ENCODE measurements at regions not wholly inside any gene's neighbourhood (a gene's known extent, or its start where the extent isn't known, plus 50 kb on each side); places are given as distances from the start of the nearest gene placed in this dataset.

DNA sequence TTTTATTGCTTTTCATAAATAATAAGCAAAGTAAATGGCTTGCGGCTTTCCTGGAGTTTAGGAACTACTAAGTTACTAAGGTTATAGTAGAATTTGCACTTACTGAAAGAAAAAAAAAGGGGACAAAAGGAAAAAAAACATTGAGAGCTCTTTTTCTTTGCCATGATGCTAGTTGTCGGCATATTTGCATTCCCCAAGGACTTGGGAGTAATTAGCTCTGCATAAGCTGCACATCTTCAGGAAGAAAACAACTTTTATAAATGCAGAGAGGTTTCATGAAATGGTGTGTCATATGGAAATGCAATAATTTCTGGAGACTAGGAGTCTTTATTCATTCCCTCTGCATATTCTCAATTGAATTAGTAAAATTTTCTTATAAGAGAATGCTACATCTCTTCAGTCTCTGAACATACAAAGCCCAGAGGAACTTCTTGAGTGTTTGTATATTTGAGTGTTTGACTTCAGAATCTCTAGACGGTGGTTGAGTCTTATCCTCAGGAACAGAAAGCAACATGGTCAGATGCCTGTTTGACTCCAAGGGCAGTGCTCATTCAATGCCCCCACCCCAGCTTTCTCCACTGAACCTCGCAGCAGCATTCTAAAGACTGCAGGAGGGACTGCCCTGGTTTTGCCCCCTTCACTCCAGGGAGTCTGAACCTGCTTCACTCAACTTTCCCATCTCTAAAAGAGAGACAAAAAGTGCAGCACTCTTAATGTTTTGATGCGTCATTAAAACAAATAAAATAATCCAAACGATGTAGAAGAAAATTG lies 158.9 kb upstream of the EEA1 start:
- Histone ChIP-seq H3K4me2 (ENCODE audit: low read length) (no peak overlapping the region), H2AFZ (ENCODE audit: low read length) (no peak overlapping the region), H3K9me2 (ENCODE audit: insufficient read depth, low read length) (no peaks in the 10 kb centered on the region), H3K4me3 (ENCODE audit: low read depth, low read length, poor library complexity, severe bottlenecking) (no peak overlapping the region), H3K9me3 (ENCODE audit: low read length) (no peaks in the 10 kb centered on the region), H3K36me3 (ENCODE audit: insufficient read depth, low read length) (no peaks in the 10 kb centered on the region), H4K20me1 (ENCODE audit: insufficient read depth, low read length) (no peaks in the 10 kb centered on the region), H3K79me2 (ENCODE audit: insufficient read depth, low read depth, low read length) (no peaks in the 10 kb centered on the region), H3K4me1 (ENCODE audit: insufficient read depth, low read length, poor library complexity, severe bottlenecking) (no peaks in the 10 kb centered on the region), H3K27ac (ENCODE audit: low read depth, low read length, poor library complexity, severe bottlenecking) (no peak overlapping the region)
- no TSS peak for BruUV-seq (replicated peaks)
- TF ChIP-seq EZH2phosphoT487 (IDR thresholded peaks at IDR 0.05; ENCODE audit: borderline replicate concordance, low read depth, low read length), result no peak
- TF ChIP-seq, protein P1, sequence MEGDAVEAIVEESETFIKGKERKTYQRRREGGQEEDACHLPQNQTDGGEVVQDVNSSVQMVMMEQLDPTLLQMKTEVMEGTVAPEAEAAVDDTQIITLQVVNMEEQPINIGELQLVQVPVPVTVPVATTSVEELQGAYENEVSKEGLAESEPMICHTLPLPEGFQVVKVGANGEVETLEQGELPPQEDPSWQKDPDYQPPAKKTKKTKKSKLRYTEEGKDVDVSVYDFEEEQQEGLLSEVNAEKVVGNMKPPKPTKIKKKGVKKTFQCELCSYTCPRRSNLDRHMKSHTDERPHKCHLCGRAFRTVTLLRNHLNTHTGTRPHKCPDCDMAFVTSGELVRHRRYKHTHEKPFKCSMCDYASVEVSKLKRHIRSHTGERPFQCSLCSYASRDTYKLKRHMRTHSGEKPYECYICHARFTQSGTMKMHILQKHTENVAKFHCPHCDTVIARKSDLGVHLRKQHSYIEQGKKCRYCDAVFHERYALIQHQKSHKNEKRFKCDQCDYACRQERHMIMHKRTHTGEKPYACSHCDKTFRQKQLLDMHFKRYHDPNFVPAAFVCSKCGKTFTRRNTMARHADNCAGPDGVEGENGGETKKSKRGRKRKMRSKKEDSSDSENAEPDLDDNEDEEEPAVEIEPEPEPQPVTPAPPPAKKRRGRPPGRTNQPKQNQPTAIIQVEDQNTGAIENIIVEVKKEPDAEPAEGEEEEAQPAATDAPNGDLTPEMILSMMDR (conservative IDR thresholded peaks at IDR 0.05; ENCODE audit: low read length), result no peak
- ChIA-PET CTCF (ENCODE audit: unreplicated experiment) (no interaction called here), POLR2A (interaction anchor here (0.6 kb wide), 2 partner anchors 175 to 294 kb away, joined by 3 to 5 read pairs; no protein-coding TSS in a partner anchor)
- intact Hi-C loops (cut with micrococcal nuclease; ENCODE audit: unreplicated experiment), result no loop called here
- no peak for DNase-seq (ENCODE audit: low spot score)

GRCh38 chr12:93089805-93090569 lies 160.9 kb upstream of the EEA1 start:
- no peak overlapping the region for H3K4me2 ChIP-seq (ENCODE audit: low read length)
- H3K36me3 ChIP-seq (ENCODE audit: insufficient read depth, low read length), result no peaks in the 10 kb centered on the region
- ChIA-PET CTCF (ENCODE audit: unreplicated experiment) (no interaction called here), POLR2A (interaction anchor here (0.6 kb wide), 1 partner anchor 278 kb away, joined by 3 read pairs; no protein-coding TSS in a partner anchor)
- no TSS peak for BruUV-seq (replicated peaks)
- no peaks in the 10 kb centered on the region for H3K9me3 ChIP-seq (ENCODE audit: low read length)
- H4K20me1 ChIP-seq (ENCODE audit: insufficient read depth, low read length), result no peaks in the 10 kb centered on the region
- DNase-seq (ENCODE audit: low spot score), result no peak
- no peaks in the 10 kb centered on the region for H3K79me2 ChIP-seq (ENCODE audit: insufficient read depth, low read depth, low read length)
- no peaks in the 10 kb centered on the region for H3K9me2 ChIP-seq (ENCODE audit: insufficient read depth, low read length)
- no peak overlapping the region for H3K27ac ChIP-seq (ENCODE audit: low read depth, low read length, poor library complexity, severe bottlenecking)
- H3K4me3 ChIP-seq (ENCODE audit: low read depth, low read length, poor library complexity, severe bottlenecking), result no peak overlapping the region
- no peak for TF ChIP-seq EZH2phosphoT487 (IDR thresholded peaks at IDR 0.05; ENCODE audit: borderline replicate concordance, low read depth, low read length)
- no peaks in the 10 kb centered on the region for H3K4me1 ChIP-seq (ENCODE audit: insufficient read depth, low read length, poor library complexity, severe bottlenecking)
- no peak overlapping the region for H2AFZ ChIP-seq (ENCODE audit: low read length)
- intact Hi-C loops (cut with micrococcal nuclease; ENCODE audit: unreplicated experiment), result no loop called here

DNA sequence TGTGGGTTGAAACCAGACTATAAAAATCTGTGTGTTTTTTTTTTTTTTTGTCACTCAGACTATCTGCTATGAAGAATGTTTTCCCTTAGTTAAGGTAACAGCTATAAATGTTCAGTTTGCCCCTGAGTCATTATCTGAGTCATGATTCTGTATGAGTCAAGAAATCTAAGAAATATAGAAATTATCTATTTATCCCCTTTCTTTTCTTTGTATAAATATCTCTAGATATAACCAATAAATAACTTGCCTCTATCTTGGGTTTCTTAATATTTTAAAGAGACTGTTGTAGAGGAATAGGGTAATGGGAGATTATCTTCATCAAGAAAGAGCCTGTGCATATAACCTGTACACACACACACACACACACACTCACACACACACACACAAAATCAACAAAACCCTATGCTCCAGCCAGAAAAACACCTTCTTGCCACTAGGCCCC lies 161.7 kb upstream of the EEA1 start:
- intact Hi-C loops (cut with micrococcal nuclease; ENCODE audit: unreplicated experiment), result no loop called here
- ChIA-PET POLR2A (interaction anchor here (0.6 kb wide), 2 partner anchors 277 to 653 kb away, joined by 3 to 4 read pairs; no protein-coding TSS in a partner anchor), CTCF (ENCODE audit: unreplicated experiment) (no interaction called here)
- Histone ChIP-seq H3K4me3 (ENCODE audit: low read depth, low read length, poor library complexity, severe bottlenecking) (no peak overlapping the region), H2AFZ (ENCODE audit: low read length) (no peak overlapping the region), H3K4me2 (ENCODE audit: low read length) (no peak overlapping the region), H3K79me2 (ENCODE audit: insufficient read depth, low read depth, low read length) (no peaks in the 10 kb centered on the region), H3K27ac (ENCODE audit: low read depth, low read length, poor library complexity, severe bottlenecking) (no peak overlapping the region), H3K9me3 (ENCODE audit: low read length) (no peaks in the 10 kb centered on the region), H4K20me1 (ENCODE audit: insufficient read depth, low read length) (no peaks in the 10 kb centered on the region), H3K4me1 (ENCODE audit: insufficient read depth, low read length, poor library complexity, severe bottlenecking) (peaks cover 4% of the 10 kb centered on the region), H3K9me2 (ENCODE audit: insufficient read depth, low read length) (no peaks in the 10 kb centered on the region), H3K36me3 (ENCODE audit: insufficient read depth, low read length) (no peaks in the 10 kb centered on the region)
- TF ChIP-seq, protein P1 (conservative IDR thresholded peaks at IDR 0.05; ENCODE audit: low read length), result no peak
- no peak for TF ChIP-seq EZH2phosphoT487 (IDR thresholded peaks at IDR 0.05; ENCODE audit: borderline replicate concordance, low read depth, low read length)
- BruUV-seq (replicated peaks), result no TSS peak
- DNase-seq (ENCODE audit: low spot score), result no peak

All from OCI-LY7 (cell line).